Astrocyte (in vitro differentiated cells and primary cell): ENCODE measurements at regions not wholly inside any gene's neighbourhood (a gene's known extent, or its start where the extent isn't known, plus 50 kb on each side); places are given as distances from the start of the nearest gene placed in this dataset.
A peak's percentile ranks its signal among the peaks of the same experiment; 100 is the strongest.

Source experiments
- DNase-seq: peaks from one replicate; pipeline ENCODE4 v3.0.0-alpha.2; 2010; ENCODE audit warnings: low read depth
- FAIRE-seq: peaks from 2 replicates; lab custom pipeline; 2011; peaks lifted over from hg19 to GRCh38; lab: Jason Lieb, UNC
- H2AFZ ChIP-seq: 2 replicates; pipeline ENCODE4 v1.6.0; 2012; ENCODE audit warnings: low read depth, low read length, inconsistent platforms
- H3K27ac ChIP-seq: 2 replicates; pipeline ENCODE4 v1.5.1; 2011; ENCODE audit warnings: low read depth, low read length, inconsistent platforms
- H3K27me3 ChIP-seq: 2 replicates; pipeline ENCODE4 v1.6.0; 2011; ENCODE audit warnings: low read length, inconsistent platforms; ENCODE audit not compliant: insufficient read depth
- H3K36me3 ChIP-seq: 2 replicates; pipeline ENCODE4 v1.5.1; 2011; ENCODE audit warnings: low read length, inconsistent platforms; ENCODE audit not compliant: insufficient read depth
- H3K4me1 ChIP-seq: 2 replicates; pipeline ENCODE4 v1.5.1; 2011; ENCODE audit warnings: low read length, inconsistent platforms; ENCODE audit not compliant: insufficient read depth
- H3K4me2 ChIP-seq: 2 replicates; pipeline ENCODE4 v1.6.0; 2012; ENCODE audit warnings: low read length, inconsistent platforms
- H3K4me3 ChIP-seq: 2 replicates; pipeline ENCODE4 v1.5.1; 2011; ENCODE audit warnings: low read depth, mild to moderate bottlenecking, low read length, inconsistent platforms; ENCODE audit not compliant: insufficient read depth
- H3K79me2 ChIP-seq: 2 replicates; pipeline ENCODE4 v1.6.0; 2012; ENCODE audit warnings: mild to moderate bottlenecking, low read length, inconsistent platforms; ENCODE audit not compliant: insufficient read depth
- H3K9ac ChIP-seq: 2 replicates; pipeline ENCODE4 v1.6.0; 2012; ENCODE audit warnings: mild to moderate bottlenecking, low read length, inconsistent platforms
- H3K9me3 ChIP-seq: 2 replicates; pipeline ENCODE4 v1.5.1; 2012; ENCODE audit warnings: low read depth, mild to moderate bottlenecking, low read length, inconsistent platforms; ENCODE audit not compliant: insufficient read depth
- H4K20me1 ChIP-seq: 2 replicates; pipeline ENCODE4 v1.6.0; 2012; ENCODE audit warnings: low read length, inconsistent platforms; ENCODE audit not compliant: insufficient read depth
- H3K27ac Mint-ChIP-seq: one replicate; pipeline ENCODE4 v1.8.0; 2021; ENCODE audit warnings: mild to moderate bottlenecking, mixed read lengths; ENCODE audit not compliant: unreplicated experiment
- H3K27me3 Mint-ChIP-seq: one replicate; pipeline ENCODE4 v1.8.0; 2021; ENCODE audit warnings: low read depth, mixed read lengths; ENCODE audit not compliant: unreplicated experiment
- H3K36me3 Mint-ChIP-seq: one replicate; pipeline ENCODE4 v1.8.0; 2021; ENCODE audit warnings: low read depth, mixed read lengths; ENCODE audit not compliant: unreplicated experiment
- H3K4me1 Mint-ChIP-seq: one replicate; pipeline ENCODE4 v1.8.0; 2021; ENCODE audit warnings: low read depth, mixed read lengths; ENCODE audit not compliant: unreplicated experiment
- H3K4me3 Mint-ChIP-seq: one replicate; pipeline ENCODE4 v1.8.0; 2021; ENCODE audit warnings: mild to moderate bottlenecking, moderate library complexity, mixed read lengths; ENCODE audit not compliant: unreplicated experiment
- H3K9me3 Mint-ChIP-seq: one replicate; pipeline ENCODE4 v1.8.0; 2021; ENCODE audit warnings: mild to moderate bottlenecking, mixed read lengths; ENCODE audit not compliant: unreplicated experiment
- CTCF ChIP-seq: IDR thresholded peaks from 2 replicates; pipeline ENCODE4 v1.5.1; 2011; ENCODE audit warnings: low read depth, mild to moderate bottlenecking, inconsistent platforms, low read length, moderate library complexity; ENCODE audit not compliant: insufficient read depth
- EZH2 ChIP-seq: IDR thresholded peaks from 2 replicates; pipeline ENCODE4 v1.6.1; 2012; ENCODE audit warnings: mild to moderate bottlenecking, low read length, inconsistent platforms; ENCODE audit not compliant: insufficient read depth

DNA sequence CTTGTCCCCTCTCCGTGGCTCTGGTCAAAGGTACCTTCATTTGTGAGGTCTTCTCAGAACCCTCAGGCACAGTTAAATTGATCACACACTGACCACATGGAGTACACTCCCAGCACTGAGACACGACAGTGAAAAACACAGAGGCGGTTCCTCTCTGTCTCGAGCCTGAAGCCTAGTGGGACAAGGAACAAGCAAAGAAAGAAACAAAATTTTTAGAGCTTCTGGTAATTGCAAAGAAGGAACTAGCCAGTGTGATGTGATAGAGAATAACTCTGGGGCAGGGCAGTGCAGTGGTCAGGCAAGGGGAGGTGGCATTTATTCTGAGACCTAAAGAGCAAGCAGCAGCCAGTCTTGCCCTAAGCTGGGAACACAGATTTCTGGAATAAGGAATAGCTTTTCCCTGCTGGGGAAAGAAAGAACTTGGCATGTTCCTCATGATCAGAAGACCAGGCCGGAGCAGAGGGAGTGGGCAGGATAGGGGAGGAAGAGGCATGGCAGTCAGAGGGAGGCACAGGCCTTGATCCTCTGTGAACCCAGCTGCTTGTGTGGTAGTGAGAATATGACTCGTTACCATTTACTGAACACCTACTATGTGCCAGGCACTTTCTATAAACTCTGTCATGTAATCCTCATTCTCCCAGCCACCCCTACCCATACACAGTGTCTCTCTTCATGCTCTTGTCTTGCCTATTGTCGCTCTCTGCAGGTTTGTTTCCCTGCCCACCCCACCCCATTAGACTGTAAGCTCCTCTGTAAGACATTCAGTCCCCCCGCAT lies 262.3 kb upstream of the HES1 start:
- Mint-ChIP-seq H3K4me1 (peaks cover 31% of the 10 kb centered on the region), H3K27ac (no peak overlapping the region)
- H3K36me3 ChIP-seq, result no peaks in the 10 kb centered on the region

DNA sequence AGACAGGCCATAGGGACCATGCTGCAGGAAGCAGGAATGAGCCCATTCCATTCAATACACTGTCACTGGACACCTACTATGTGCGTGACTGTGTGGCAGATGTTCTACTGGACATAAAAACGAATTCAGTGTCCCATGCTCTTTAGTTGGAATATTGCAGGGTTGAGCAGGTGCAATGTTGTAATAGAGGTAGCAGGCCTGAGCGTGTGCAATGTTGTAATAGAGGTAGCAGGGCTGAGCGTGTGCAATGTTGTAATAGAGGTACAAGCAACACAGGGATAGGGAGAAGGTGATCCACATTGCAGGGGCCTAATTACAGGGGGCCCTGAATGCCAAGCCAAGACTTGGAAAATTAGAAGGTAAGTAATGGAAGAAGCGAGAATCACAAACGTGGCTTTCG lies 261.4 kb upstream of the HES1 start:
- no peak overlapping the region for H2AFZ ChIP-seq
- Mint-ChIP-seq H3K4me3 (no peak overlapping the region), H3K4me1 (peaks cover 23% of the 10 kb centered on the region), H3K27ac (peak overlapping the region; percentile 54), H3K9me3 (peaks cover 13% of the 10 kb centered on the region), H3K36me3 (no peaks in the 10 kb centered on the region), H3K27me3 (peaks cover 49% of the 10 kb centered on the region)
- H3K9me3 ChIP-seq, result no peaks in the 10 kb centered on the region
- no peak overlapping the region for H3K4me2 ChIP-seq
- no peak overlapping the region for H3K9ac ChIP-seq
- H3K4me3 ChIP-seq, result no peak overlapping the region
- DNase-seq (no peak), FAIRE-seq (no peak)
- H3K4me1 ChIP-seq, result peaks cover 28% of the 10 kb centered on the region
- no peak for TF ChIP-seq EZH2
- no peak for TF ChIP-seq CTCF
- no peak overlapping the region for H3K27ac ChIP-seq
- H3K79me2 ChIP-seq, result no peaks in the 10 kb centered on the region
- H3K27me3 ChIP-seq, result peaks cover 26% of the 10 kb centered on the region
- no peaks in the 10 kb centered on the region for H3K36me3 ChIP-seq
- no peaks in the 10 kb centered on the region for H4K20me1 ChIP-seq

More for the DNA sequence above, 262.3 kb upstream of the HES1 start:
- Histone ChIP-seq H3K9ac (no peak overlapping the region), H3K9me3 (no peaks in the 10 kb centered on the region), H2AFZ (no peak overlapping the region), H3K27ac (no peak overlapping the region), H4K20me1 (no peaks in the 10 kb centered on the region), H3K4me1 (peaks cover 37% of the 10 kb centered on the region), H3K4me3 (no peak overlapping the region), H3K79me2 (no peaks in the 10 kb centered on the region), H3K4me2 (no peak overlapping the region), H3K27me3 (peaks cover 24% of the 10 kb centered on the region)
- Mint-ChIP-seq H3K4me3 (no peak overlapping the region), H3K9me3 (peaks cover 13% of the 10 kb centered on the region), H3K27me3 (peaks cover 44% of the 10 kb centered on the region), H3K36me3 (peaks cover 2% of the 10 kb centered on the region)
- FAIRE-seq (no peak), DNase-seq (no peak)
- TF ChIP-seq EZH2, result no peak
- no peak for TF ChIP-seq CTCF

DNA sequence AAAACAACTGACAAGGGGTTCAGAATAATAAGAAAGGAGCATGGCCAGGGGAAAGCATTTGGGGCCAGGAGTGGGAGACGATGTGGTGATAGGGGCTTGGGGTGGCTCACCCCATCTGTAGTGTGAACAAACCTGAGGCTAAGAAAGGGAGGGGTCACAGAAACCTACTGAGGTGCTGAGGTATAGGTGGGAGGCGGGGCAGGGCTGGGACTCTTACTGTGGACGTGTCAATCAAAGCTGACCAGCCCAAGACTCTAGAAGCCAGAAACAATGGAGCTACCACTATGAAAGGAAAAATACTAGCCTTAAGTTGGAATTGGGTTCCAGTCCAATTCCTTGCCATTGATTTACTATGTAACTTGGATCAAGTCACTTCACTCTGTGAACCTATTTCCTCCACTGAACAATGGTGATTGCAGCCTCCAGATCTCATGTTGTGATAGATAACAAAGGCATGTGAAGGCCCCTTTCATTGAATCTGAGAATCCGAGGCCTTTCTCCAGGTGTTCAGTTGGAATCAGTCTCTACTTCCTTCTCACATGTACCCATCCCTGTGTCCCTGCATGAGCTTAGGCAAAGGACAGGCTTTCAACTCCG lies 260.9 kb upstream of the HES1 start:
- peaks cover 13% of the 10 kb centered on the region for H3K9me3 Mint-ChIP-seq
- Histone ChIP-seq H4K20me1 (no peaks in the 10 kb centered on the region), H3K9ac (no peak overlapping the region), H3K27me3 (peaks cover 29% of the 10 kb centered on the region), H3K36me3 (no peaks in the 10 kb centered on the region), H3K9me3 (no peaks in the 10 kb centered on the region), H3K27ac (no peak overlapping the region), H3K4me2 (no peak overlapping the region), H3K4me3 (no peak overlapping the region), H2AFZ (no peak overlapping the region), H3K4me1 (peaks cover 24% of the 10 kb centered on the region), H3K79me2 (no peaks in the 10 kb centered on the region)
- H3K4me3 Mint-ChIP-seq, result no peak overlapping the region
- TF ChIP-seq EZH2 (no peak), CTCF (no peak)
- DNase-seq (no peak), FAIRE-seq (no peak)
- peaks cover 23% of the 10 kb centered on the region for H3K4me1 Mint-ChIP-seq
- no peak overlapping the region for H3K27ac Mint-ChIP-seq
- H3K36me3 Mint-ChIP-seq, result no peaks in the 10 kb centered on the region
- H3K27me3 Mint-ChIP-seq, result peaks cover 54% of the 10 kb centered on the region
